ENCODE measurements at regions not wholly inside any gene's neighbourhood (a gene's known extent, or its start where the extent isn't known, plus 50 kb on each side); places are given as distances from the start of the nearest gene placed in this dataset.
"Not testable (repeated sequence)": the region's sequence is repeated elsewhere in the genome, so short reads cannot be mapped to it uniquely, and the experiment has no call there.

DNA sequence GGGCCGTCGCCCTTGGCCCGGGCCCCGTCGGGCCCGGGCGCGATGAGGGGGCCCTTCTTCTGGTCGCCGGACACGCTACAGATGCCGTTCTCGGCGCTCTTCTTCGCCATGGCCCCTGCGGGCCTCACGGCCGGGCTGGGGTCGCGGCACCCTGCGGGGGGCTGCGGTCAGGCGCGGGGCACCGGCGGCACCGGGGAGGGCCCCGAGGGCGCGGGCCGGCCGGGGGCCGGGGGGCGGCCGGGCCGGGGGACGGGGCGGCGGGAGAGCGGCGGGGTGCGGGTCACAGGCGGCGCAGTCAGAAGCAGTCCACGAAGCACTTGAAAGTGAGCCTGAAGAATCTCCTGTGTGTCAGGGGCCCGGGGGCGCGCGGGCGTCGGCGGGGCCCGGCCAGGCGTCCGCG lies 209.4 kb upstream of the TP53TG3 start:
- H3K4me3 ChIP-seq; H3K36me3 ChIP-seq; H3K4me1 ChIP-seq; intact Hi-C loops (cut with DNase I; ENCODE audit: low total_unique reads); in situ Hi-C loops (cut with MboI; ENCODE audit: low pct_ligation_motif_present in 1 of 4, low pct_unique_long_range_greater_than_20kb in 1 of 4, low sequenced_read_pairs in 3 of 4); H3K27ac ChIP-seq; H3K27me3 ChIP-seq; DNase-seq; H3K9me3 ChIP-seq: not testable (repeated sequence)
- no CpG with 5 or more reads among the region's 56 CpGs for WGBS, 2 donors (ENCODE audit: low coverage in 1 of 2)

DNA sequence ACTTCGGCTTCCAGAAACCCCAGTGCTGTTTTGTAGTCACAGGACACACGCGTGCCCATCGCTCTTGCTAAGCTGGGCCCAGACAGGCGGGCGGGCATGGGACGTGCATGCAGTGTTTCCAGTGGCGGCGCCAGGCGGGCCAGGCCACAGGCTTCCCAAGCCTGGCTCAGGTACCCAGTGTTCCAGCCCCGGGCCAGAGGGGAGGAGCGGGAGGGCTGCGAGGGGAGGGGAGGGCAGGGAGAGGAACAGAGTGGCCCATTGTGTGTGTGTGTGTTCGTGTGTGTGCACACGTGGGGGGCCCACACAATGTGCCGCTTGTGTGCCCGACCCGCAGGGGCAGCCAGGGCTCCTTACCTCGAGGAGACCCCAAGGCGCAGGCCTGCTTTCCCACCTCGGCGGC lies 208.6 kb upstream of the TP53TG3 start:
- 83% methylated on average over 2 of the region's 22 CpGs; no CpG with 5 or more reads in 1 of the 2 donors for WGBS, 2 donors (ENCODE audit: low coverage in 1 of 2)
- H3K36me3 ChIP-seq; H3K27me3 ChIP-seq; H3K4me1 ChIP-seq; H3K27ac ChIP-seq; intact Hi-C loops (cut with DNase I; ENCODE audit: low total_unique reads); DNase-seq; in situ Hi-C loops (cut with MboI; ENCODE audit: low pct_ligation_motif_present in 1 of 4, low pct_unique_long_range_greater_than_20kb in 1 of 4, low sequenced_read_pairs in 3 of 4); H3K4me3 ChIP-seq; H3K9me3 ChIP-seq: not testable (repeated sequence)

DNA sequence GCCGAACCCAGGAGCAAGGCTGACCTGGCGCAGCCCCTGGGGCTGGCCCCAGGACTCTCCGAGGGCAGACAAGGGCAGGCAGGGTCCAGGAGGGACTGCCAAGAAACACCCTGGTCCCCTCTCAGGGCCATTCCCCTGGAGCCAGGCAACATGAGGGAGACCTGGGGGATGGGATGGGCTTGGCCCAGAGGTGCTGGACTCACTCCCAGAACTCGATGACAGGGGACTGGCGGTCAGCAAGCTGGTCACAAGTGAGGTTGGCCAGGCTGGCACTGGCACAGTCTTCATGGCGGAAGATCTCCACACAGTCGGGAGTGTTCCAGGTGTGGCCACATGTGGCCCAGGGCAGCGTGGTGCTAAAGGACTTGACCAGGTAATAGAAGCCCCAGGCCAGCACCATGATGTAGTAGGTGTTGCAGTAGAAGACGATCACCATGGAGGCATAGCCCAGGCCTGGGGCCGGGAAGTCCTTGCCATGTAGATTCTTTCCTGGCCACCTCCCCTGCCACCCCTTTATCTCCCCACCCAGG lies 206.4 kb upstream of the TP53TG3 start:
- H3K9me3 ChIP-seq; H3K27me3 ChIP-seq; H3K4me3 ChIP-seq; H3K4me1 ChIP-seq; H3K27ac ChIP-seq; DNase-seq; H3K36me3 ChIP-seq; intact Hi-C loops (cut with DNase I; ENCODE audit: low total_unique reads); in situ Hi-C loops (cut with MboI; ENCODE audit: low pct_ligation_motif_present in 1 of 4, low pct_unique_long_range_greater_than_20kb in 1 of 4, low sequenced_read_pairs in 3 of 4): not testable (repeated sequence)
- 72% methylated on average over 2 of the region's 10 CpGs; no CpG with 5 or more reads in 1 of the 2 donors for WGBS, 2 donors (ENCODE audit: low coverage in 1 of 2)

DNA sequence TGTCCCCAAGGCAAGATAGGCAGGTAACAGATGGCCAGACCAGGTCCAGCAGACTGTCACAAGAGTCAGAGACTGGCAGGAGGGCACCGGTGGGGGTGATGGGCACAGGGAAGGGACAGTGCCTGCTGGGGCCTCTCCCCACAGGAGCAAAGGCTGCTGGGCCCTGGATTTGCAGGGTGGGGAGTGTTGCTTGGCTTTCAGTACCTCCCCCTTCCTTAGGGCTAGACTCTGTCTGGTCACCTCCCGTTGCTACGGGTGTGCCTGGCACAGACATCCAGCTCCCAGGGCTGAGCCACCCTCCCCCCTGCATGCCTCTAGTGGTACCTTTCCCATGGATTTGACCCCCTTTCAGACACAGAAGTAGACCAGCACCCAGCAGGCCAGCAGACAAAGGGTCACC lies 205.7 kb upstream of the TP53TG3 start:
- H3K27me3 ChIP-seq; H3K4me3 ChIP-seq; H3K4me1 ChIP-seq; in situ Hi-C loops (cut with MboI; ENCODE audit: low pct_ligation_motif_present in 1 of 4, low pct_unique_long_range_greater_than_20kb in 1 of 4, low sequenced_read_pairs in 3 of 4); H3K27ac ChIP-seq; H3K36me3 ChIP-seq; H3K9me3 ChIP-seq; DNase-seq; intact Hi-C loops (cut with DNase I; ENCODE audit: low total_unique reads): not testable (repeated sequence)
- no CpG with 5 or more reads among the region's 3 CpGs for WGBS, 2 donors (ENCODE audit: low coverage in 1 of 2)

DNA sequence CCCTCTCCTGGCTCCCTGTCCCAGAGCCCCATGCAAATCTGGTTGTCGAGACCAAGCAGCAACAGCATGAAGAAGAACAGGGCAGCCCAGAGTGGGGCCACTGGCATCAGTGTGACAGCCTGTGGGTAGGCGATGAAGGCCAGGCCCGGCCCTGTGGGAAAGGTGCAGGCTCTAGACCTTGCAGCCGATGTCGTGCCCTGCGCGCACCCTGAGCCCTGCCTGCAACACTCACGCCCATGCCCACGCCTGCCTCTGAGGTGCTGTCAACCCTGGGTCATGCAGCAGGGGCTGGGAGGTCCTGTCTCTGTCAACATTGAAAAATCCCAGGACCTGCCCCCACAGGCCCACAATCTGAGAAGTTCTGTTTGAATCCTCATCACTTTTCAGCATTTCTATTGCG lies 204.0 kb upstream of the TP53TG3 start:
- intact Hi-C loops (cut with DNase I; ENCODE audit: low total_unique reads); H3K27ac ChIP-seq; H3K9me3 ChIP-seq; H3K4me3 ChIP-seq; DNase-seq; in situ Hi-C loops (cut with MboI; ENCODE audit: low pct_ligation_motif_present in 1 of 4, low pct_unique_long_range_greater_than_20kb in 1 of 4, low sequenced_read_pairs in 3 of 4); H3K4me1 ChIP-seq; H3K36me3 ChIP-seq; H3K27me3 ChIP-seq: not testable (repeated sequence)
- 100% methylated on average over 3 of the region's 10 CpGs; no CpG with 5 or more reads in 1 of the 2 donors for WGBS, 2 donors (ENCODE audit: low coverage in 1 of 2)

DNA sequence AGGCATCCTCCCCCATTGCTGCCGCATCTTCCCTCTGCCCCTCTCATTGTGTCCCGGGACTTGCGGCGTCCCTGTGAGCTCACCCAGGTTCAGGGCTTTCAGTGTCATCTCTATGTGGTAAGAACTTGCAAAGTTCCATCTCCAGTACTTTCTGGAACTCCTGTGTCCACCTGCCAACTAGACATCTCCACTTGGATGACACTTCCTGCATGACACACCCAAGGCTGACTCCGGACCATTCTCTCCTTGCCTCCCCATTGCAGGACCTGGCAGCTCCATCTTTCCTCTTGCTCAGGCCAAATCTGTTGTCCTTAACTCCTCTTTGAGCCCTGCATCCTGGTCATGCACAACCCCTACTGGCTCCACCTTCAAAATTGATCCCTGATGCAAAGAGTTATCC lies 200.8 kb upstream of the TP53TG3 start:
- intact Hi-C loops (cut with DNase I; ENCODE audit: low total_unique reads); in situ Hi-C loops (cut with MboI; ENCODE audit: low pct_ligation_motif_present in 1 of 4, low pct_unique_long_range_greater_than_20kb in 1 of 4, low sequenced_read_pairs in 3 of 4): not testable (repeated sequence)
- no CpG with 5 or more reads among the region's 5 CpGs for WGBS, 2 donors (ENCODE audit: low coverage in 1 of 2)

DNA sequence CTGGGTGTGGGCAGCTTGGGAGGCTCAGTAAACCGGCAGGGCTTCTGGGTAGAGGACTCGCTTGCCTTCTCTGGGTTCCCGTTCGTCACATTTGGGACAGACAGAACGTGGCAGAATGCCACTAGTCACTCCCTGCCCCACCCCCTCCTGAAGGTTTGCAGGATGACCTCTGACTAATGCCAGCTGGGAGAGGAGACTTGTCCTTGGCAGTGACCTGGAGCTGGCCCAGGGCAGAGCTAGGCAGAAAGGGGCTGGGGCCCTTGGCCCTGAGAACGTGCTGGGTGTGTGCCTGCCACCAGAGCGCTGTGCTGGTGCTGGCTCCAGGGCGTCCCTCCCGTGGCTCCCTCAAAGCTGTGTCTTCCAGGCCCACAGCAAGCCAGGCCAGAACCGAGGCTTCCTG lies 197.8 kb upstream of the TP53TG3 start:
- WGBS, 2 donors (ENCODE audit: low coverage in 1 of 2) = no CpG with 5 or more reads among the region's 10 CpGs
- H3K4me3 ChIP-seq; H3K4me1 ChIP-seq; H3K27me3 ChIP-seq; DNase-seq; H3K36me3 ChIP-seq; intact Hi-C loops (cut with DNase I; ENCODE audit: low total_unique reads); H3K9me3 ChIP-seq; H3K27ac ChIP-seq; in situ Hi-C loops (cut with MboI; ENCODE audit: low pct_ligation_motif_present in 1 of 4, low pct_unique_long_range_greater_than_20kb in 1 of 4, low sequenced_read_pairs in 3 of 4): not testable (repeated sequence)

More for the DNA sequence above, 200.8 kb upstream of the TP53TG3 start:
- not testable (repeated sequence) for H3K4me1 ChIP-seq, H3K4me3 ChIP-seq, H3K27ac ChIP-seq, H3K36me3 ChIP-seq, H3K27me3 ChIP-seq, H3K9me3 ChIP-seq, DNase-seq

DNA sequence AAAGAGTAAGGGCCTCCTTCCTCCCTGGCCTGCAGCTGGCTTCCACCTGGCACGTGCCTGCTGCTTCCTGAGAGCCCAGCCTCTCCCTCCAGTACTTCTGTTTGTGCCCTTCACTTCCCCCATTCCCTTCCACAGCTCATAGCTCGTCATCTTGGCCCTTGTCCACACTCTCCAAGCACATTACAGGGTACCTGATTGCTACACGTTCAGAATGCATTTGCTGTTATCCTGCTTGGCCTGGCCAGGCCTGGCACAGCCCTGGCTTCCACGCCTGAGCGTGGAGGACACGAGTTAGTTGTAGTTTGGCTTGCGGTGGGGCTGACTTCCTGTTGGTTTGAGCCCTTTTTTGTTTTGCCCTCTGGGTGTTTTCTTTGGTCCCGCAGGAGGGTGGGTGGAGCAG lies 197.2 kb upstream of the TP53TG3 start:
- H3K9me3 ChIP-seq; H3K36me3 ChIP-seq; H3K27ac ChIP-seq; H3K4me1 ChIP-seq; H3K27me3 ChIP-seq; intact Hi-C loops (cut with DNase I; ENCODE audit: low total_unique reads); H3K4me3 ChIP-seq; DNase-seq; in situ Hi-C loops (cut with MboI; ENCODE audit: low pct_ligation_motif_present in 1 of 4, low pct_unique_long_range_greater_than_20kb in 1 of 4, low sequenced_read_pairs in 3 of 4): not testable (repeated sequence)
- WGBS, 2 donors (ENCODE audit: low coverage in 1 of 2) = no CpG with 5 or more reads among the region's 8 CpGs

DNA sequence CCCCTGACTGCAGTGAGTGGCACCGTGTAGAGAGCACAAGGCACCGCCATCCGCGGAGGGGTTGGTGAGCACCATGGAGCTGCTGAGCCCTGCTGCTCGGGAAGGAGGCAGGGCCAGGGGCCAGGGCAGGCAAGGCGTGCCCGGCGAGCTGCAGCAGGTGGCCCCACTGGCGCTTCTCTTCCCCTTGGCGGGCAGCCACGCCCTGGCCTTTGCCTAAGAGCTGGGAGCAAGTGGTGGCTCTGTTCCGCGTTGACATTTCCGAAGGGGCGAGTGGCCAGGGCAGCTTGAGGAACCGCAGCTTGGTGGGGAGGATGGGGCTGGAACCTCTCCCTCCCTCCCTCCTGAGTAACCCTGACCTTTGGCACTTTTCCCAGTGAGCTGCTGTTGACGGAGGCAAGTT lies 194.7 kb upstream of the TP53TG3 start:
- DNase-seq; H3K27ac ChIP-seq; H3K9me3 ChIP-seq; H3K4me1 ChIP-seq; H3K4me3 ChIP-seq; H3K27me3 ChIP-seq; intact Hi-C loops (cut with DNase I; ENCODE audit: low total_unique reads); in situ Hi-C loops (cut with MboI; ENCODE audit: low pct_ligation_motif_present in 1 of 4, low pct_unique_long_range_greater_than_20kb in 1 of 4, low sequenced_read_pairs in 3 of 4); H3K36me3 ChIP-seq: not testable (repeated sequence)
- no CpG with 5 or more reads among the region's 17 CpGs for WGBS, 2 donors (ENCODE audit: low coverage in 1 of 2)

DNA sequence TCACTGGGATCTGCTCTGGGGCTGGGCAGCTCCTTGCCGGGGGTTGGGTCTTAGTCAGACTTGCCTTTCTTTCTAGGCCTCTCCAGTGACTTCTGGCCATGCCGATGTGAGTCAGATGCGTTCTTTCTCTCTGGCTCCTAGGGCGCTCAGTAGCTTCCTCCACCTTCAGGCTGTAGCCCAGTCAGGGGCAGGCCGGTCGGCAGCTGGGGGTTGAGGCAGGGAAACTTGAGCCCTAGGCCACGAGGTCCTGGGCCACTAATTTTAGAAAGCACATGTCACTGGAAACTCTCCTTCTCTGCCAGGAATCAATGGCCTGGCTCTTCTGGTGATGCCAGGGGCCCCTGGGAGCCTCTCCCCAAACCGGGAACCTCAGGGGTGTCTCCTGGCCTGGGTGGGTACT lies 192.4 kb upstream of the TP53TG3 start:
- H3K9me3 ChIP-seq; in situ Hi-C loops (cut with MboI; ENCODE audit: low pct_ligation_motif_present in 1 of 4, low pct_unique_long_range_greater_than_20kb in 1 of 4, low sequenced_read_pairs in 3 of 4); H3K27ac ChIP-seq; DNase-seq; H3K27me3 ChIP-seq; intact Hi-C loops (cut with DNase I; ENCODE audit: low total_unique reads); H3K4me1 ChIP-seq; H3K36me3 ChIP-seq; H3K4me3 ChIP-seq: not testable (repeated sequence)
- WGBS, 2 donors (ENCODE audit: low coverage in 1 of 2) = no CpG with 5 or more reads among the region's 8 CpGs

DNA sequence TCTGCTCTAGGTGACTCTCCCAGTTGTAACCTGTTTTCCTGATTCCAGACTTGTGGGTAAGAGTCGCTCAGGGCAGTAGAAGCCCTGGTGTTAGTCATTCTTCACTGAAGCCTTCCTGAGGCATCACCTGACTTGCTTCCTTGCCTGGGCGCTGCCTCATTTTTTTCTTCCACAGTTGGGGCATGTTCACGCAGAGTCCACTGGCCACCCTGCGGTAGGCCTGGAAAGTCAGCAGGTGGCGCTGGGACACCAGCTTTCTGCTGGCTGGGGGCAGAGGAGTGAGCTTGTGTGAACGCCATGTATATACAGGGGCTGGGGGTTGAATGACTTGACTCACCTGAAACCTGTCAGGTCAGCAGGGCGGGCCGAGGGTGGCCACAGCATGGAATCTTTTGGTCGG lies 189.3 kb upstream of the TP53TG3 start:
- H3K4me1 ChIP-seq; H3K27ac ChIP-seq; DNase-seq; H3K9me3 ChIP-seq; H3K27me3 ChIP-seq; in situ Hi-C loops (cut with MboI; ENCODE audit: low pct_ligation_motif_present in 1 of 4, low pct_unique_long_range_greater_than_20kb in 1 of 4, low sequenced_read_pairs in 3 of 4); H3K4me3 ChIP-seq; intact Hi-C loops (cut with DNase I; ENCODE audit: low total_unique reads); H3K36me3 ChIP-seq: not testable (repeated sequence)
- no CpG with 5 or more reads among the region's 9 CpGs for WGBS, 2 donors (ENCODE audit: low coverage in 1 of 2)

Data from transverse colon (tissue), 4 donors.